ENCODE measurements at regions not wholly inside any gene's neighbourhood (a gene's known extent, or its start where the extent isn't known, plus 50 kb on each side); places are given as distances from the start of the nearest gene placed in this dataset.
A peak's percentile ranks its signal among the peaks of the same experiment; 100 is the strongest.
"Not testable (repeated sequence)": the region's sequence is repeated elsewhere in the genome, so short reads cannot be mapped to it uniquely, and the experiment has no call there.

DNA sequence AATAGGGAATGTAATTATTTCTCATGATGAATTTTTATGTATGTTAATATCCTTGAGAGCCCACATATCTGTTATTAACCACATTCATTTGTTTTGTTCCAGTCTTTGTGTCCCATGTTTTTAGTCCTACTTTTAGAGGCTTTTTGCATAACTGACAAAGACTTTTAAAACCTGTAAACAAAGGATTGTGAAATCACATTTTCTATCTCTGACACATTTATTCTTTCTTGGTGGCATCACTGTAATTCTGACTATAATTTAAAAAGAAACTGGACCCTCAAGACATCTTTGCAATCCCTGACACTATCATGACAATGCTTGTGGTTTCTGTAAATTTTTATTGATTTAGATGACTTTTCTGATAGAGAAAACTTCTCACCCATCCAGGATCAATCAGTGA is 313.1 kb downstream of the SIPA1L2 start:
- no peak for DNase-seq (ENCODE audit: low spot score)

- DNase-seq (ENCODE audit: low spot score), result not testable (repeated sequence)
These were observed 316.1 kb downstream of the SIPA1L2 start for GRCh38 chr1:232313876-232314275.

GRCh38 chr1:232310541-232310940 is 319.4 kb downstream of the SIPA1L2 start:
- DNase-seq (ENCODE audit: low spot score), result no peak

- DNase-seq (ENCODE audit: low spot score), result no peak
These were observed 321.3 kb downstream of the SIPA1L2 start for GRCh38 chr1:232308616-232309015.

DNA sequence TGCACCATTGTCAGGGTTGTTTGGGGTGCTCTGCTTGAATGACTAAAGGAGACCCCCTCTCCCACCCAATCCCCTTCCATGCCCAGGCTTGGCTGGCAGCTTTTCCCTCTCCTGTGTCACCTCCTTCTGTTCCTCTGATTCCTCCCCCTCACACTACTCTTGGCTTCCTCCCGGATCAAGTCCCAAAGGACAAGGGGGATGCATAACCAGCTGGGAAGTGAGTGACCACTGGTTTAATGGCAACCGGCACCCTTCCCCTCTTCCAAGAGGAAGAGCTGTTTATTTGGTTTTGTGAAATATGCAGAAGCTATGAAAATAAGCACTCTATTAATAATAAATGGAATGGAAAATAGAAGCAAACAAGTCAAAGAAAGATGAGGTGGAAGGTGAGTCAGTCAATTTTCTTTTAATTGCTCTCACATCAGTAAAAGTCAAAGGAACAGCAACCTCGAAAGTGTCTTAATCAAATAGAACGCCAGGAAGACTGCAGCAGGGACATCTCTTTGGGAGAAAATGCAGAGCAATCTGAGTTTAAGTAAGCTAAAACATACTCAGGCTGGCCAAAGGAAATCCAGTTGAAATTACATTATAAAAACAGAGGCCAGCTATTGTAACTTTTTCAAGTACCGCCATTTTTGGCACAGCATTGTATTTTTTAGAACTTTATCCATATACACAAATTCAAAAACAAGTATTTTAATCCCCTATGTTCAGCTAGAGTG is 322.5 kb downstream of the SIPA1L2 start:
- DNase-seq (ENCODE audit: low spot score), result no peak

- peak; percentile 32 for DNase-seq (ENCODE audit: low spot score)
These were observed 323.5 kb downstream of the SIPA1L2 start for GRCh38 chr1:232306269-232306961.

- no peak for DNase-seq (ENCODE audit: low spot score)
These were observed 324.9 kb downstream of the SIPA1L2 start for GRCh38 chr1:232305050-232305449.

DNA sequence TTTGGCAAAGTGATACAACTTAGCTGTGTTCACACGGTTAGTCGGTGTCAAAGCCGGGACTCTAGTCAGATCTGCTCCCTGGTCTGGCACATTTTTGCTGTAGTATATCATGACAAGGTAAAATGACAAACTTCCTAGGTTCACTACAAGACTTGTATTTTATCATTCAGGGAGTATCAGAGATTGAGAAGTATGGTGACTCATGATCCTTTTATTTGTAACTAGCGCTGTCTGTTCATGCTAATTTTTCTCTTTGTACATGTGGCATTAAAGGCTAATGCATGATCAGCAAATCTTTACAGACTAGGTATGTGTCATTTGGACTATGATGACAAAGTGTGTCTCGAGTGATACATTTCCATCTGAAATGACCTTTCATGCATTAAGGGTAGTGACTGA is 326.7 kb downstream of the SIPA1L2 start:
- DNase-seq (ENCODE audit: low spot score), result no peak

DNA sequence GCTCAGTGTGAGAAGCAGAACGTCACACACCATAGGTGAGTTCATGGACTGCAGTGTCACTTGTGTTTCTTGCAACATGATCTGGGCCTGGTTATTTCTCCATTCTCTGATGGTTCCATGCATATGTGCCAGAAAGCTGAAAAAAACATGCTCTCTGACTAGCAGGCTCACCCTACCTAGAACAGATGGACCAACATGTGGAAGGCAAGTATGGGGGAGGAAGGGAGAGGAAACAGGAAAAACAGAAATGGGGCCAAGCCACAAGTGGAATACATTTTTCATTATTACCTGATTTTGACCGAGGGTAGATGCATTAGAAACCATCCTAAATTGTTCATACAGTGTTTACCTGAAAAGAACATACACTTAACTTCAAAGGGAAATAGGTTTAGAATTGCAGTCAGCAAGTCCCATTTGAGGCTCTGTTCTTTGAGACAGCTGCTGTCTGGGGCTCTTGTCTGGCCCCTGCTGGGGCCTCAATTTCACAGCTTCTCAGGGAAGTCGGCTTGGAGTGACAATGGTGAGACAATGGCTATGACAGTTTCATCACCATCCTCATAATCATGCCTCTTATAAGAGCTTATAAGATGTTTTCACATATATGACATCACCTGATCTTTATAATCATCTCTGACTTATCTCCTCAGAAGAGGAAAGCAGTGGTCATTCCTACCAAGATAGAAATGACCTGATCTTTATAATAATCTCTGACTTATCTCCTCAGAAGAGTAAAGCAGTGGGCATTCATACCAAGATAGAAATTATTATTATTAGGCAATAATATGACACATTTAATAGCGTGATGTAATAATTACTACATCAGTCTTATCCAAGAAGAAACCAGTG is 327.3 kb downstream of the SIPA1L2 start:
- no peak for DNase-seq (ENCODE audit: low spot score)

DNA sequence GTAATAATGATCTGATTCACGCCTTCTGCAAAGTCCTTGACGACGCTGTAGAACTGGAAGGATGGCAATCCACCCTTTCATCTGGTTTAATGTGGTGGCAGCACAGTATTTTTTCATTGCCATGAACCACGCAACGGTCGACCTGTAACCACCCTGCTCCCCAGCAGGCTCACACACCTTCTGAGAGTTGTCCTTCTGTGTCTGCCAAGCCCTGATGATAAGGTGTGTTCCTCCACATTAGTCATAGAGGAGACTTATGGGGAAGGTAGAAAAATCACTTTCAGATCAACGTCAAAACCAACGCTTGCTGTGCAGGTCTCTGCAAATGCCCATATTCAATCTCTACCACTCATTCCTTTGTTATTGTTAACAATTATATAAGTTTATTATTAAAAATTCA is 328.7 kb downstream of the SIPA1L2 start:
- DNase-seq (ENCODE audit: low spot score), result no peak

- DNase-seq (ENCODE audit: low spot score), result no peak
These were observed 329.5 kb downstream of the SIPA1L2 start for GRCh38 chr1:232300466-232300865.

DNA sequence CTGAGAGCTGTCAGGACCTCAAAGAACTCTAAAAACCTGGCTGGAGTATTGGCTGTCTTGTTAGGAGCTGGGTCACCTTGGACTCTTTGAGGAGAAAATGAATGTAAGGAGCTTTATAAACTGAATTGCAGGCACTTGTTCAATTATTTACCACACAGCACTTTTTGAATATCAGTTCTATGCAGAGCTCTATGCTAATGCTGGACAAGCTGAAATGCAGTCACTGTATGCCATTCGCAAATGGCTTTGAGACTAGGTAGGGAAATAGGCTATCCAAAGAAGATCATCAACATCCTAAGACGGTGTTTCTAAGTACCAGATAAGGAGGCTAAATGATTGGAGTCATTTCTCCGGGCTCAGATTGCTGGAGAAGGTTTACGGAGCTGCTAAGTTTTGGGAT is 333.5 kb downstream of the SIPA1L2 start:
- DNase-seq (ENCODE audit: low spot score), result no peak

- DNase-seq (ENCODE audit: low spot score), result no peak
These were observed 336.6 kb downstream of the SIPA1L2 start for GRCh38 chr1:232293361-232293760.

- no peak for DNase-seq (ENCODE audit: low spot score)
These were observed 337.1 kb downstream of the SIPA1L2 start for GRCh38 chr1:232292818-232293217.

DNA sequence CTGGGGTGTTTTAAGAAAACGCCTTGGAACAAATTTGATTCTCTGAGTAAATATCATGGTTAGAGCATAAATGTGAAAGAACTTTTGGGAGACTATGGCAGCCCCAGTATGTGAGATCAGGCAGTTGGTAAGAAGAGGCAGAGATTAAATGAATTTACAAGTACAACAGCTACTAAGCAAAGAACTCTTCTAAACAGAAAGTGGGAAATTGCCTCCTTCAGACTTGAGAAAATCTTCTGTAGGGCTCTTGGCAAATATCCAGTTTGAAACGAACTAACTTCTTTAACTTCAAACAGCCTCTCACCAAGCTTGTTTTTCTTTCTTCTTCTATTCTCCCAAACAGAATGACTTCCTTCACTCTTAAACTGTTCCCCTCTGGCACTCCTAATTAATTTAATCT is 337.7 kb downstream of the SIPA1L2 start:
- DNase-seq (ENCODE audit: low spot score), result no peak

- DNase-seq (ENCODE audit: low spot score), result no peak
These were observed 338.3 kb downstream of the SIPA1L2 start for GRCh38 chr1:232291681-232292080.

DNA sequence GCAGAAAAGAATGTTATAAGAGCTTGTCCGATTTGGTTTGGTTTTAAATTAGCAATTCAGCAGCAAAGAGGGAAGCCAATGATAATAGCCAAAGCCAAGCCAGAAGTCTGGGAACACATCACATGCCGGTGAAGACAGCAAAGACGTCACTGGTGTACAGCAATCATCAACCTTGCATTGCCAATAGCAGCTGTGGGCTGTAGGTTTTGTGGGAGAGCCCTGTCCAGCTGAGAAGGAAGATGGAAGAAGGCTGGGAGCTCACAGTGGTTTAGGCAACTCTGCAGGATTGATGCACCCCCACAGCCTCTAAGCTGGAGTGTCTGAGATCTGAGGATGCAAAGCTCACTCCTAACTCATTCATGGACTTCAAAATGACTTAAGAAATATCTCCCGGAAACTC is 338.7 kb downstream of the SIPA1L2 start:
- no peak for DNase-seq (ENCODE audit: low spot score)

- DNase-seq (ENCODE audit: low spot score), result no peak
These were observed 339.4 kb downstream of the SIPA1L2 start for GRCh38 chr1:232290570-232290969.

DNA sequence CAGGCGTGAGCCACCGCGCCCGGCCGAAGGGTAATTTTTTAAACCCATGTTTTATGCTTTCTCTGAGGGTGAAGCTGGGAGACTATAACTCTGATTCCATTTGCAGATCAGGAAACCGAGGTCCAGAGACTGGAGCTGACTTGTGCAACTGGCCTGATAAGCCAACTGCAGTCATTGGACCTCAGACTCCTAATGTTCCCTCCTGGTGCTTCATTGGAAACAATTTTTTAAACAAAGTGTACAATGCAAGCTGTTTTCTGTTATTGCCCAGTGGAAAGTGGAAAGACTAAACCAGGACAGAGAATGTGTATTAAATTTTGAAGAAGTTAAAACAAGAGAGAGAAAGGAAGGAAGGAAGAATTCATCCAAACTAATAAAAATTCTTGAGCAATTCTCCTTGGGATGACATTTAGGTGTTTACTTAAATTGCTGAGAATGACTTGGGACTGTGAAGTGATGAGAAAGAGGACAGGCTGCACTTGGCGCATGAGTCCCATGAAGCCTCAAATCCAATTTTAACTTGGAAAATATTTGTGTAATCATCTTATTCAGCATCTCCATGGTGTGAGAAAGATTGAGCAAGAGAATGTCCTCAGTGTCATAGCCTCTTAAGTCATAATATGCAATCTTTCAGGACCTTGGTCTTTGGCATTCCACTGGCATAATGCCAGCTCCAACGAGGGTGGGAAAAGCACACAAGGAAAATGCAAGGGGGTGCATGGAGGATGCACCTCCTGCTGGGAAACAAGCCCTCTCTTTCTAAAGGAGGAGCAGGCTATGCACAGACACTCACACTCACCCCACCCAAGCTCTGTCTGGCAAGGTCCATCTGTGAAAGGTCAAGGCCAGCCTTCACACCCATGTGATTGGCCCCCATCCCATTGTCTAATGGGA is 342.0 kb downstream of the SIPA1L2 start:
- DNase-seq (ENCODE audit: low spot score), result peak; percentile 40

DNA sequence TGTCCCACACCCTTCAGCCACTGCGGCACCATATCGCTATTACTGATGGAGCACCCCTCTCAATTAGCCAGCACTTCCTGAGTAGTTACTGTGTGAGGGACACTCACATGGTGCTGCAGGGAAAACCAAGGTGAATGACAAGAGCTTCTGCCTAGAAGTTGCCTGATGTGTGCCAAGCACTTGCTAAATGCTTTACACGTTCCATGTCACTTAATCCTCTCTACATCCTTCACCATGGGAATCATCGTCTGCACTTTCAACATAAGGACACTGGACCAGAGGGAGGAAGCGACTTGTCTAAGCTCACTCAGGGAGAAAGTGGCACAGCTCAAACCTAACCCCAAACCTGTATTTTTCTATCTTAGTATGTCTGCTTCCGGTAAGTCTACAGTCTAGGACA is 344.8 kb downstream of the SIPA1L2 start:
- no peak for DNase-seq (ENCODE audit: low spot score)

DNA sequence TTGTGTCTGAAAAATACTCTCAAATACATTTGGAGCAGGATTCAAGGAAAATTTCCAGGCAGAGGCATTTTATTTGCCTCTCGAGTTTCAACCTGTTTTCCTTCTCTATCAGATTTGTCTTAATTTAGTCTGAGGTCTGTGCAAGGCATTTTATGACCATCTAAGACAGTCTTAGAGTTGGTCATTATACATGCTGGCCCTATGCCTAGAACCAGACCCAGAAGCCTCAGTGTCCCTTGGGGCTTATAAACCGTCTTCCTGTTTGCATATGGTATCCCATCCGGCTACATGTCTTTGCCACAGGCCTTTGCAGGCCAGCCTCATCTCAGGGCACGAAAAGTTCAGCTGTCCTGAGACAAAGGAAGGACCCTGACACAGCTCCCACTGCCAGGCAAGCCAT is 346.1 kb downstream of the SIPA1L2 start:
- DNase-seq (ENCODE audit: low spot score), result no peak

- no peak for DNase-seq (ENCODE audit: low spot score)
These were observed 347.4 kb downstream of the SIPA1L2 start for GRCh38 chr1:232282498-232282897.
